Adrenal gland (tissue), 5 donors: ENCODE measurements at regions not wholly inside any gene's neighbourhood (a gene's known extent, or its start where the extent isn't known, plus 50 kb on each side); places are given as distances from the start of the nearest gene placed in this dataset.

ENCODE experiments used
- POLR2A ChIP-seq, 2 donors: fragments of 450-650 bp; IDR thresholded peaks; one replicate each; pipeline ENCODE4 v1.6.1; 2017; ENCODE audit warnings: antibody characterized with exemption in 2 of 2, mild to moderate bottlenecking in 2 of 2, moderate library complexity in 1 of 2
- TF ChIP-seq, protein P1 (sequence below), 6 experiments: fragments of 450-650 bp in 4 of 6; fragments of 200-600 bp in 2 of 6; sonication (generic) in 1 of 6; IDR thresholded peaks; 1 replicate in 5 of 6; 2 replicates in 1 of 6; pipeline versions ENCODE4 v1.5.1 to v1.8.0; 2016 to 2021; ENCODE audit warnings: antibody characterized with exemption in 6 of 6, mild to moderate bottlenecking in 2 of 6, moderate library complexity in 1 of 6
- donor health status: DM: no; HTN: no; CAD: no.

DNA sequence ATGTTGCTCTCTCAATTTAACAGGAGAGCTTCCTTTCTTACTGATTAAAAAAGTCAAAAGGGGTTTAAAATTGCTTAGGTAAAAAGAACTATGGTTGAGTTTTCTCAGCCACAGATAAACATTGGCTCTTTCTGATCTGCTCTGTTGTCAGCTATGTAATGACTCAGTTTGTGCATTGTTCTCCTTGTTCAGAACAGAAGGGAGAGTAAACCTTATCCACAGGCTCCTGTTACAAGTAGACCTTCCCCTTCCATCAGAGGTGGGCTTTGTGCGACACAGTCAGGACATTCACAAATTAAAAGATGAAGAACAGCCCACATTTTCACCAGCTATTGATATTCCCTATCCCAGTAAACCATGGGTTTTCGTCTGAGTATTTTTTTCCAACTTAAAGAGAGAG lies 236.3 kb upstream of the SEMA6A start:
- TF ChIP-seq, protein P1, sequence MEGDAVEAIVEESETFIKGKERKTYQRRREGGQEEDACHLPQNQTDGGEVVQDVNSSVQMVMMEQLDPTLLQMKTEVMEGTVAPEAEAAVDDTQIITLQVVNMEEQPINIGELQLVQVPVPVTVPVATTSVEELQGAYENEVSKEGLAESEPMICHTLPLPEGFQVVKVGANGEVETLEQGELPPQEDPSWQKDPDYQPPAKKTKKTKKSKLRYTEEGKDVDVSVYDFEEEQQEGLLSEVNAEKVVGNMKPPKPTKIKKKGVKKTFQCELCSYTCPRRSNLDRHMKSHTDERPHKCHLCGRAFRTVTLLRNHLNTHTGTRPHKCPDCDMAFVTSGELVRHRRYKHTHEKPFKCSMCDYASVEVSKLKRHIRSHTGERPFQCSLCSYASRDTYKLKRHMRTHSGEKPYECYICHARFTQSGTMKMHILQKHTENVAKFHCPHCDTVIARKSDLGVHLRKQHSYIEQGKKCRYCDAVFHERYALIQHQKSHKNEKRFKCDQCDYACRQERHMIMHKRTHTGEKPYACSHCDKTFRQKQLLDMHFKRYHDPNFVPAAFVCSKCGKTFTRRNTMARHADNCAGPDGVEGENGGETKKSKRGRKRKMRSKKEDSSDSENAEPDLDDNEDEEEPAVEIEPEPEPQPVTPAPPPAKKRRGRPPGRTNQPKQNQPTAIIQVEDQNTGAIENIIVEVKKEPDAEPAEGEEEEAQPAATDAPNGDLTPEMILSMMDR (IDR thresholded peaks at IDR 0.05) = no peak
- TF ChIP-seq POLR2A (IDR thresholded peaks at IDR 0.05) = no peak
